GM19351 (cell line): ENCODE measurements at regions not wholly inside any gene's neighbourhood (a gene's known extent, or its start where the extent isn't known, plus 50 kb on each side); places are given as distances from the start of the nearest gene placed in this dataset.

Experiments
- ATAC-seq: cut with Tn5 transposase; IDR thresholded peaks from one replicate; pipeline ENCODE4 v1.9.1; 2021; ENCODE audit warnings: mild to moderate bottlenecking, moderate library complexity; ENCODE audit not compliant: unreplicated experiment

GRCh38 chr12:84305144-84305543, 607.5 kb downstream of the SLC6A15 start:
- no peak for ATAC-seq

GRCh38 chr12:84294246-84294645, 618.4 kb downstream of the SLC6A15 start:
- ATAC-seq = no peak

- no peak for ATAC-seq
Observed at GRCh38 chr12:84290168-84290567, 622.4 kb downstream of the SLC6A15 start.

GRCh38 chr12:84277986-84278385, 634.6 kb downstream of the SLC6A15 start:
- ATAC-seq = no peak

- ATAC-seq = no peak
Observed at GRCh38 chr12:84276215-84276614, 636.4 kb downstream of the SLC6A15 start.

DNA sequence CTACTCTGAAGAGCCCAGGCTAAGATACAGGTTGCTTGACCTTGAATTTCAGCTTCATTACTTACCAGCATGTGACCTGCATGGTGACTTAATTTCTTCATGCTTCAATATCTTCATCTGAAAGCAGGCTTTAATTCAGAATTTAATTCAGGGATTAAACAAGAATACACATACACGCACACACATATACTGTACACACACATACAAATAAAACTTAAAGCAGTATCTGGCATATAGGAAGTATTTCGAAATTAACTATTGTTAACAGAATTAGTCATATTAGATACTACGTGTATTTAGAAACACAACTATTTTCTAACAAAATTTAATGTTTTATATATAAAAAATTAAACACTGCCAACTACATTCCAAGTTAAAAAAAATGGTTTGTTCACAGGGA, 640.3 kb downstream of the SLC6A15 start:
- no peak for ATAC-seq

- ATAC-seq = no peak
Observed at GRCh38 chr12:84270470-84271140, 642.0 kb downstream of the SLC6A15 start.

- no peak for ATAC-seq
Observed at GRCh38 chr12:84247931-84248330, 664.7 kb downstream of the SLC6A15 start.

GRCh38 chr12:84243686-84244085, 668.9 kb downstream of the SLC6A15 start:
- ATAC-seq = no peak

DNA sequence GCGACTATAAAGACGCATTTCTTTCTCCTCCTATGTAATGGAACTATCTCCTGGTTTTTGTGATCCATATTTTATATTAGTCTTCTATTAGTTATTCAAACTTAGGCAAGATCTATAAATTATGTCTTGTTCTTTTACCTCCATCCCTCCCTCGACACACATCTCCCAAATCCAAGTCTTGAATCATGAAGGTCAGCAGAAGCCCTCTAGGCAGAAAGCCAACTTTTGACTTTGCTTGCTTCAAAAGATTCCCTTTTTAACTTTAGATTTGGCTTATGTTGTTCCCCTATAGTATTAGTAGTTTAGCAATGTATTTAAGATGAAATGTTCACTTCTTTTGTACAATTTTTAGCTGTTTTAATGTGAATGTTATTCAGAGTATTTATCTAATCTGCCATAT, 689.8 kb downstream of the SLC6A15 start:
- ATAC-seq = no peak

GRCh38 chr12:84218406-84218805, 694.2 kb downstream of the SLC6A15 start:
- no peak for ATAC-seq

GRCh38 chr12:84201976-84202375, 710.6 kb downstream of the SLC6A15 start:
- no peak for ATAC-seq

DNA sequence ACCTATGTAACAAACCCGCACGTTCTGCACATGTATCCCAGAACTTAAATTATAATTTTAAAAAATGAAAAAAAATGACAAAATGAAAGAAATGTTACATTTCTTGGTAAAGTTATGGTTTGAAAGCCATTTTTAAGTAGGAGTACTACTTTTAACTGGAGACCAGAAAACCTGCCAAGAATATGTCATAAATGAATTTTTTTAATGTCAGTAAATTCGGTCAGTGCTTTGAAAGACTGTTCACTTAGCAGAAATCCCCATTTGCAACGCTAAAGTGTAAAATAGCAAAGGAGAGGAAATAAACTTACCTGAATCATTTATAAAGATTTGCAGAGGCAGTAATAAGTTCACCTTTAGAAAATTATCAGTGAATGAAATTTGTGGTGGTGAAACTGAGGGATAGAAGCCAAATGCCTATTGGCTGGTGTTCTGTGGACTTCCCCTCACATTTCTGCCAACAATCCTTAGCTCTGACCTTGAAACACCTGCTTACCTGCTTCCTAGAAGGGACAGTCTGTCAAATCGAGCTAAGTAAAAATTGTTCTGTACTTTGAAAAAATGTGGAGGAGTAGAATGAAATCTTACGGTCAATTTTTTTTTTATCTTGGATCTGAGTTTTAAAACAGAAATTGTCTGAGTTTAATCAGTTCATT, 714.2 kb downstream of the SLC6A15 start:
- no peak for ATAC-seq

GRCh38 chr12:84191779-84192178, 720.8 kb downstream of the SLC6A15 start:
- ATAC-seq = no peak

DNA sequence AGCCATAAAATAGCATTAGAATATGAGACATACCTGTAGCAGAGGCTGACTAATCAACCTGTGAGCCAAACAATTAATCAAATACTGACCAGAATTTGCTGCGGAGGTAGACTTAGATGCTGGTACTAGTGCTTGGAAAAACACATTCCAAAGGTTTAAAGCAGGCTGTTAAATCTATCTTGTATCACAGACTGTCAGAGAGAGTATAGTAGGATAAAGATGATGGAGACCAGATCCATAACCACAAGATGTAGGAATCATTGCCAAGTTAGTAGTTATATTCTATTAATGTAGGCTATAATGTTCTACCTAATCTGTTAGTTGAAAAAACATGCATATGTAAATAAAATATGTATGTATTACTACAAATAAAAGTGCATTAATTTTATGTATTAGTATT, 726.2 kb downstream of the SLC6A15 start:
- ATAC-seq = no peak

- ATAC-seq = no peak
Observed at GRCh38 chr12:84183576-84183975, 729.0 kb downstream of the SLC6A15 start.

- no peak for ATAC-seq
Observed at GRCh38 chr12:84174115-84174514, 738.5 kb downstream of the SLC6A15 start.

GRCh38 chr12:84172823-84173424, 739.7 kb downstream of the SLC6A15 start:
- ATAC-seq = no peak

DNA sequence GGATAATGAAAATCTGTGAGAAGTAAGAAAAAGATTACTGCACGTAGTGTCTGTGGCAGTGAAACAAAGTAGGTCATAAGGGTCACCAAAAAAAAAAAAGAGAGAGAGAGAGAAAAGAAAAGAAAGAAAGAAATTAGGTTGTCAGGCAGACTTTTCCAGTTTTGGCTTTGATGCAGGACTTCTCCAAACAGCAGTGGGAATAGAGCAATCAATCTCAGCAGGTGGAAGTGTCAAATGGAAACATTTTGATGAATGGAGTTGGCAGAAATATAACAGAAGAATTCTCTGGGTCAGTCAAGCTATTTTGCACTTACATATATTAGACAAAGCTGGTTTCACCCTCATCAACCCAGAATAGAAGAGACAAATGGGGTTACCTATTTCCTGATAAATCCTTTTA, 745.8 kb downstream of the SLC6A15 start:
- no peak for ATAC-seq

DNA sequence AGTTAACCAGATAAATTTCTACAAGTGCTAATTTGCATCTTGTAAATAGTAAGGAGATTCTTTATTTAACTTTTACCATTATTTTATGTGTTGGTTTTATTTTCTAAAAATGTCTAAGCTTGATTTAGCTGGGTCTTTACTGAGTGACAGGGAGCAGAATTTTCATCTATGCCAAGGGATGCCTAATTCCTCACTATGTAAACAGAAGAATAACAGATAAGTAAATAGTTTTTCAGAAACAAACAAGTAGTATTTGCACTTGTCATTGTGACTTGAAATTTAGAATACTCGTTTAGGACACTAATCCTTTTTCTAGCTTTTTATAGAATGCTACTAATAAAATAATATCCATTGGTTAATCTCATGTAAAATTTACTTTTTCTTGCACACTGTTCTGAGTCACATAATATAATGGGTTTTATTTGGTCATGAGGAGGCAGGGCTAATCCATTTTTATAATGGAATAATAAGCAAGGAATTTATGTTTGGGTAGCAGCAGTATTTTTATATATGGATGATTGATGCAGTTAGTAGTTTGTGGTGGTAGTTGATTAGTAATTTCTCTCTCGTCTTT, 746.5 kb downstream of the SLC6A15 start:
- ATAC-seq = no peak

DNA sequence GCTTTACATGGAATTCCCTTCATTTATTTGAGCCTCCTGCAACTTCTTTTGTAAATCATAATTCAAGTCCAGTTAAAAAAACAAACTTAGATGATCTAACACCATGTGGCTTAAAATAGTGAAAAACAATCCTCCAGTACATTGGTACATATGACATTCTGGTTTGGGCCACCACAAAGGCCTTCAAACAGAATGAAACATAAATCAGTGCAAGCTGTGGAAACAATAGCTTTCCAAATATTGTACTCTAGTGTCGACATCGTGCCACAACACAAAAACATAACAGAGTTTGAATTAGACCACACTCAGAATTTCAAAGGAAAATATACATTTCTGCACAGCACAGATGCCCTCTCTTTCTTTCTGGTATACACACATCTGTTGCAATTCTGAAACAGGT, 751.3 kb downstream of the SLC6A15 start:
- no peak for ATAC-seq

- no peak for ATAC-seq
Observed at GRCh38 chr12:84159260-84159659, 753.3 kb downstream of the SLC6A15 start.
